PFSK-1 (cell line): ENCODE measurements at regions not wholly inside any gene's neighbourhood (a gene's known extent, or its start where the extent isn't known, plus 50 kb on each side); places are given as distances from the start of the nearest gene placed in this dataset.

Experiments used
- POLR2AphosphoS5 ChIP-seq: IDR thresholded peaks from 2 replicates; pipeline ENCODE4 v1.6.1; 2012; ENCODE audit warnings: low read depth, mild to moderate bottlenecking, control low read depth, low read length, moderate library complexity
- TAF1 ChIP-seq: IDR thresholded peaks from 2 replicates; pipeline ENCODE4 v1.6.1; 2012; ENCODE audit warnings: low read length, control low read depth, borderline replicate concordance; ENCODE audit not compliant: insufficient read depth

DNA sequence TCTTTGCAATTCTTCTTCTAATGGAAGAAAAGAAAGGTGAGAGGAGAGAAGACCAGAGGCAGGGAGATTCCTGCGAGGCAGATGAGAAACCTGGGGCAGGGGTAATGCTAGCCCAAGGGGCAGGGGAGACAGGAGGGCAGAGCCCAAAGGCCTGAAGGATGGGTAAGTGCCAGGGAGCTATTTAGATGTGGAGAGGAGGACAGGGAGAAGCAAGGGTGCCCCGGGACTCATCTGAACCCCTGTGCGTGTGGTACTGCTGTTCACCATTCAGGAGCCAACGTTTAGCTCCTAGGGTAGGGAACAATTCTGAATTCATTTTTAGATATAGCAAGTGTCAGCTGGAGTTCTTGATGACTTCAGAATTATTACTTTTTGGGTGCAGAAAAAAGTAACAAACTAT is 122.7 kb upstream of the ALDH1B1 start:
- TF ChIP-seq POLR2AphosphoS5 (no peak), TAF1 (no peak)
